HT-29 (cell line): ENCODE measurements at regions not wholly inside any gene's neighbourhood (a gene's known extent, or its start where the extent isn't known, plus 50 kb on each side); places are given as distances from the start of the nearest gene placed in this dataset. TPM values are rescaled to one million over a fixed set of nuclear protein-coding genes. Genes with fewer than 3 reads are reported as not detected.

ENCODE experiments used
- DNase-seq: peaks from one replicate; pipeline ENCODE4 v3.0.0-alpha.2; 2015; ENCODE audit warnings: low spot score
- small RNA-seq: library from RNA; depleted of rRNA; stranded (forward); fragments of <200 nt; gene quantifications from one replicate; pipeline ENCODE3, GENCODE V24; 2014

GRCh38 chr5:9690751-9691150, 60.6 kb upstream of the TAS2R1 start:
- DNase-seq, result no peak

DNA sequence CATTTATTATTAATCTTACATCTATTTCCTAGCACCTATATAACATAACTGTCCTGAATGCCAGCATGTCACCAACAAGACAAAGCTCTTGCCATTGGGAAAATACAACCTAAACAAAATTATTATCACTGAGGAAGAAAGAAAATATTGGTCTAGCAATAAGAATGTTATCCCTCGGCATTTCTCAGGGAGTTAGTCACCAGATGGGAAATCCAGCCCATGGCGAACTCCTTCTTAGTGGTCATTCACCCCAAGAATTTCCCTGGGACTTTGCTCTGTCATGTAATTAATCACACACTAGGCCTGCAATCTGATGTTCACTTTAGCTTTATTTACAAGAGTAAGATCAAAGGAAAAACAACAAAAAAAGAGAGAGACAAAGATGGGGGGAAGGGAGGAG, 56.1 kb upstream of the TAS2R1 start:
- no peak for DNase-seq

GRCh38 chr5:9681706-9682105, 51.6 kb upstream of the TAS2R1 start:
- no peak for DNase-seq

Small RNA genes lying in the stretch of these regions (small RNA-seq; reads per million reads assigned to genes)
- gene AC034229.5, result not detected
- not detected for gene AC034229.6
- gene AC091905.3, result not detected
- not detected for gene AC091905.4
- 0.22 reads per million for gene RNA5SP177
